LNCaP clone FGC (cell line): ENCODE measurements at regions not wholly inside any gene's neighbourhood (a gene's known extent, or its start where the extent isn't known, plus 50 kb on each side); places are given as distances from the start of the nearest gene placed in this dataset.
A peak's percentile ranks its signal among the peaks of the same experiment; 100 is the strongest.

ENCODE experiments used
- DNase-seq: peaks from one replicate; pipeline ENCODE4 v3.0.0-alpha.2; 2011; ENCODE audit warnings: low read depth
- H3K4me3 ChIP-seq: 2 replicates; pipeline ENCODE4 v1.5.1; 2011; ENCODE audit warnings: mild to moderate bottlenecking, low read depth, low read length, control low read depth
- CTCF ChIP-seq: IDR thresholded peaks from 2 replicates; pipeline ENCODE4 v1.5.1; 2012; ENCODE audit warnings: mild to moderate bottlenecking; ENCODE audit not compliant: control insufficient read depth, insufficient read depth; ENCODE audit errors: extremely low read depth

- TF ChIP-seq CTCF, result no peak
- DNase-seq, result no peak
- H3K4me3 ChIP-seq, result no peak overlapping the region
Observed at GRCh38 chr20:30598460-30599230, 658.8 kb upstream of the DEFB115 start.

GRCh38 chr20:30599990-30600389 is 657.5 kb upstream of the DEFB115 start:
- DNase-seq, result no peak
- TF ChIP-seq CTCF, result no peak
- no peak overlapping the region for H3K4me3 ChIP-seq

GRCh38 chr20:30601974-30602373 is 655.5 kb upstream of the DEFB115 start:
- DNase-seq, result no peak

GRCh38 chr20:30602424-30602823 is 655.0 kb upstream of the DEFB115 start:
- no peak for DNase-seq
- no peak overlapping the region for H3K4me3 ChIP-seq
- TF ChIP-seq CTCF, result no peak

More at GRCh38 chr20:30601974-30602373, 655.5 kb upstream of the DEFB115 start:
- no peak for TF ChIP-seq CTCF
- no peak overlapping the region for H3K4me3 ChIP-seq

GRCh38 chr20:30606990-30607389 is 650.5 kb upstream of the DEFB115 start:
- H3K4me3 ChIP-seq, result no peak overlapping the region
- no peak for TF ChIP-seq CTCF
- DNase-seq, result no peak

GRCh38 chr20:30610029-30610693 is 647.3 kb upstream of the DEFB115 start:
- no peak overlapping the region for H3K4me3 ChIP-seq
- TF ChIP-seq CTCF, result no peak
- peak; percentile 36 for DNase-seq
